ENCODE measurements at regions not wholly inside any gene's neighbourhood (a gene's known extent, or its start where the extent isn't known, plus 50 kb on each side); places are given as distances from the start of the nearest gene placed in this dataset.

DNA sequence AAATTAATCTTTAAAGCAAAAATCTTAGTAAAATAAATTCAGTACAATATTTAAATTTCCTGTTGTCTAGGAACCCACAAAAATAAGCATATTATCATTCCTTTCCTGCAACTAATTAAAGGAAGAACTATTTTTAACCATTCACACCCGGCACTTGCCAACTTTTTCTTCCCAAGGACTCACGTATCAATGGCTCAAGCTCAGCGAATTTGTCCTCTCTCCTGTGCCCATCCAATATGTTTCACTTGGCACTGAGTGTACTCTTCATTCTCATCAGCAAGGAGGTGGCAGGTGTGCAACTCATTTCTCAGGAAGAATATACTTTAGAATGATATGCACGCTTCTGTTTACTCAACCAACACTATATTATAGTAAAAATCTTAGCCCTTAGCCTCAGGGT, 419.4 kb downstream of the C6orf118 start:
- H2BK12ac ChIP-seq (ENCODE audit: insufficient read length, low read depth, low read length), result no peak overlapping the region
- TF ChIP-seq, protein P1, sequence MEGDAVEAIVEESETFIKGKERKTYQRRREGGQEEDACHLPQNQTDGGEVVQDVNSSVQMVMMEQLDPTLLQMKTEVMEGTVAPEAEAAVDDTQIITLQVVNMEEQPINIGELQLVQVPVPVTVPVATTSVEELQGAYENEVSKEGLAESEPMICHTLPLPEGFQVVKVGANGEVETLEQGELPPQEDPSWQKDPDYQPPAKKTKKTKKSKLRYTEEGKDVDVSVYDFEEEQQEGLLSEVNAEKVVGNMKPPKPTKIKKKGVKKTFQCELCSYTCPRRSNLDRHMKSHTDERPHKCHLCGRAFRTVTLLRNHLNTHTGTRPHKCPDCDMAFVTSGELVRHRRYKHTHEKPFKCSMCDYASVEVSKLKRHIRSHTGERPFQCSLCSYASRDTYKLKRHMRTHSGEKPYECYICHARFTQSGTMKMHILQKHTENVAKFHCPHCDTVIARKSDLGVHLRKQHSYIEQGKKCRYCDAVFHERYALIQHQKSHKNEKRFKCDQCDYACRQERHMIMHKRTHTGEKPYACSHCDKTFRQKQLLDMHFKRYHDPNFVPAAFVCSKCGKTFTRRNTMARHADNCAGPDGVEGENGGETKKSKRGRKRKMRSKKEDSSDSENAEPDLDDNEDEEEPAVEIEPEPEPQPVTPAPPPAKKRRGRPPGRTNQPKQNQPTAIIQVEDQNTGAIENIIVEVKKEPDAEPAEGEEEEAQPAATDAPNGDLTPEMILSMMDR (conservative IDR thresholded peaks at IDR 0.05), result no peak
- Mint-ChIP-seq H3K36me3 (ENCODE audit: insufficient read depth in 1 of 3, low read depth in 3 of 3) (peaks cover 0 to 6% (median 2%) of the 10 kb centered on the region in 3 experiments; a peak in 5 of 7 replicates), H3K4me1 (no peaks in the 10 kb centered on the region; a peak in 1 of 4 replicates), H3K4me3 (no peak overlapping the region), H3K27ac (no peak overlapping the region), H3K9me3 (peaks cover 3 to 6% of the 10 kb centered on the region in 2 experiments; a peak in 4 of 5 replicates), H3K27me3 (ENCODE audit: low read depth) (no peaks in the 10 kb centered on the region)
- no peak overlapping the region for H3K9ac ChIP-seq (ENCODE audit: extremely low read depth, insufficient read length, low read length)
- no peak overlapping the region for H3T11ph ChIP-seq (ENCODE audit: low read length)
- H3K27ac ChIP-seq (ENCODE audit: insufficient read length, low read depth, low read length), result no peak overlapping the region
- H3K79me1 ChIP-seq (ENCODE audit: insufficient read depth, low read depth, low read length, poor library complexity, severe bottlenecking), result no peaks in the 10 kb centered on the region
- H3K23me2 ChIP-seq (ENCODE audit: insufficient read length, low read depth, low read length, poor library complexity, severe bottlenecking), result no peaks in the 10 kb centered on the region
- H3K4me2 ChIP-seq (ENCODE audit: insufficient read depth, insufficient read length, low read length), result no peak overlapping the region
- DNase-seq, result no peak
- H2BK120ac ChIP-seq (ENCODE audit: low read depth, low read length, poor library complexity, severe bottlenecking), result no peak overlapping the region
- no CpG with 5 or more reads among the region's 4 CpGs for WGBS (ENCODE audit: extremely low coverage, insufficient read length, low lambda C conversion rate)
- no peak overlapping the region for H2BK15ac ChIP-seq (ENCODE audit: low read depth, low read length)
- H4K20me1 ChIP-seq (ENCODE audit: control insufficient read depth, insufficient read depth, insufficient read length), result no peaks in the 10 kb centered on the region
- H3K4me1 ChIP-seq (ENCODE audit: insufficient read depth, low read length), result no peaks in the 10 kb centered on the region
- H2BK5ac ChIP-seq (ENCODE audit: insufficient read length, low read length), result no peak overlapping the region
- H3K23ac ChIP-seq (ENCODE audit: insufficient read length, low read depth, low read length), result no peak overlapping the region
- H2AK5ac ChIP-seq (ENCODE audit: insufficient read length, low read length), result no peak overlapping the region
- no peaks in the 10 kb centered on the region for H3K9me3 ChIP-seq (ENCODE audit: control insufficient read depth, low read depth, low read length)
- no peak overlapping the region for H3K4ac ChIP-seq (ENCODE audit: low read depth, low read length)
- no peak overlapping the region for H2AFZ ChIP-seq (ENCODE audit: low read length)
- H4K5ac ChIP-seq (ENCODE audit: insufficient read length, low read depth, low read length), result no peak overlapping the region
- no peaks in the 10 kb centered on the region for H3K27me3 ChIP-seq (ENCODE audit: insufficient read depth, low read length)
- no peak overlapping the region for H3K56ac ChIP-seq (ENCODE audit: insufficient read length, low read depth, low read length)
- H3K14ac ChIP-seq (ENCODE audit: insufficient read depth, low read length), result no peak overlapping the region
- H3K18ac ChIP-seq (ENCODE audit: insufficient read length, low read depth, low read length), result no peak overlapping the region
- no peak overlapping the region for H2BK20ac ChIP-seq (ENCODE audit: low read depth, low read length, poor library complexity, severe bottlenecking)
- no peak overlapping the region for H4K8ac ChIP-seq (replicated peaks; ENCODE audit: insufficient read length, low read depth, low read length)
- no peaks in the 10 kb centered on the region for H3K79me2 ChIP-seq (ENCODE audit: insufficient read depth, low read length)
- no peak overlapping the region for H4K91ac ChIP-seq (ENCODE audit: insufficient read length, low read depth, low read length)

Data from H9 (cell line).